CD4-positive, alpha-beta T cell treated with Interleukin-15 for 1 hour (primary cell): ENCODE measurements at regions not wholly inside any gene's neighbourhood (a gene's known extent, or its start where the extent isn't known, plus 50 kb on each side); places are given as distances from the start of the nearest gene placed in this dataset.
"Not testable (repeated sequence)": the region's sequence is repeated elsewhere in the genome, so short reads cannot be mapped to it uniquely, and the experiment has no call there.

Source experiments
- DNase-seq: peaks from one replicate; pipeline ENCODE4 v3.0.0-alpha.2; 2020

GRCh38 chr3:75395580-75396315, 268.4 kb upstream of the FRG2C start:
- no peak for DNase-seq

DNA sequence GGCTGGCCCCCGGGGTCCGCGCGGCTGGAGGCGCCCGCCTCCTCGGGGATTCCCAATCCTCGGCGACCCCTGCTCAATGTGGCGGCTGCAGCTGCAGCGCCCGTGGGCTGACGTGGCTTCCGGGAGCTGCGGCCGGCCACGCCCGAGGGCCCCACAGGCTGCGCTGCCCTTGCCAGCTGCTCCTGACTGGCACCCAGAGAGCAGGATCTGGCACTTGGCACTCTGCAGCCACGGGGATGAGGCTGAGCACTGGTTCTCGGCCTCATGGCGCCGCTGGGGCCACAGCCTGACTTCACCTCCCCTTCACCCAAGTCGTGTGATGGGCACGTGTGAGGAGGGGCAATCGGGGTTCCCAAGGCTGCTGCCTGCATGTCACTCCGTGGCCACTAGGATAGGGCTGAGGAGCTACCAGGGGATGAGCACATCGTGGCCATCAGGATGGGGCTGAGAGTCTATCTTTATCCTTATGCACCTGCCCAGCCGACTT, 267.8 kb upstream of the FRG2C start:
- DNase-seq = no peak

- not testable (repeated sequence) for DNase-seq
These were observed 266.6 kb upstream of the FRG2C start for GRCh38 chr3:75397486-75397885.

DNA sequence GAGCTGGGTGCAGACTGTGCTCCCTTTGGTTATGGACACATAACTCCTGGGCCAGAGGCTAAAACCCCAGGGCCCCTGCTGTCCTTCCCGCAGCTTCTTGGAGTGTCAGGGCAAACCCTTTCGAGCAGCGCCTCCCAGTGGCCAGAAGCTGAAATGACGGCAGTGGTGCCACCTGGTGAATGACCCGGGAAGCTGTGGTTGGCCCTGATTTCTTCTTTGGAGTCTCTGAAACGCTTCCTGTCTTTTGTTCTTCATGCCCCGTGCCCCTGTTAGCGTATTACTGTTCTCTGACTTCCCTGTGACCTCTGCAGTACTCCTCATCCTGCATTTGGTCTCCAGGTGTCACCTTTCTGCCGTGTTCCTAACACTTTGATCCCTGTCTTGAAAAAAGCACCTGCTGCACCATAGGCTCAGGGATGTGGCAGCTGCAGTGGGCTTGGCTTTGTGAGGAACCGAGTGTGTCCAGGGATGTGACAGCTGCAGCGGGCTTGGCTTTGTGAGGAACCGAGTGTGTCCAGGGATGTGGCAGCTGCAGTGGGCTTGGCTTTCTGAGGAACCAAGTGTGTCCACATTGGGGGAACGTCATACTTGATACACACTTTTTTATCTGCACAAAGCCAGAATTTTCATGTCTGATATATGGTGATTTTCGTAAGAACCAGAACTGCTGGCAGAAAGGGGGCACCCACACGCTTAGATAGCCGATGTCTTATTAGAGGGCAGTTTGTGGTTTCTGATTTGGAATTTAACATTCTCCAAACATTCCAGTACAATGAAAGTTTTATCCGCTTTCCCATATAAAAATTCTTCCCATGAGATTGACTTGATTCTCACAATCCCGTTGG, 241.8 kb upstream of the FRG2C start:
- DNase-seq = peak; percentile 43

- not testable (repeated sequence) for DNase-seq
These were observed 238.7 kb upstream of the FRG2C start for GRCh38 chr3:75425379-75425778.

DNA sequence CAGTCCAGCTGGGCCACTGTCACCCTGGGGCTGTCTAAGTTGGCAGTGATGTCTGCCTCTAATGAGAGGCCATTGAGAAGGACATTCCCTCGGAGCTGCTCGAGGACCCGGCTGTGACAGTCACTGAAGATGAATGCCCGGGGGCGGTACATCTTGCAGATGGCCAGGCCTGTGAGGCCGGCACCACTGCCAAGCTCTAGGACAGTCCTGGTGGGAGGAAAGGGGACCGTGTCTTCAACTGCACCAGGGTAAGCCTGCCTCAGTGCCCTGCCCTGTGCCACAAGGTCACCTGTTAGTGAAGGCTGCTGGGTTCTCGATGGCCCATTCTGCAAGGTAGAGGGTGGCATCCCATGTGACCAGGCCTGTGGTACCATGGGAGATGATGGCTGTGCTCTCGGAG, 236.6 kb upstream of the FRG2C start:
- DNase-seq = not testable (repeated sequence)

DNA sequence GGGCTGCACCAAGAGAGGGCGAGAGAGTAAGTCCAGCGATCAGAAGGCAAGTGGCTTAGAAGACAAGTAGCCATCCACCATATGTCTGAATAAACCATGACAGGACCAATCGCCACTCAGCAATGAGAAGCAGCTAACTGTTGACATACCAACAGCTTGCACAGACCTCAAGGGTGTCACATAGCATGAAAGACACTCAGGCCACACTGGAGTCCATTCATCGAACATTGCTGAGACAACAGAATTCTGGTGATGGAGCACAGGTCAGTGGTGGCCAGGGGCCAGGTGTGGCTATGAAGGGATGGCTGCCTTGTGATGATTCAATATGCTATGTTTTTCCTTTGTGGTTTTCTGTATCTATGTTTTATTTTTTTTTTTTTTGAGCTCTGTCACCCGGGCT, 236.2 kb upstream of the FRG2C start:
- not testable (repeated sequence) for DNase-seq

DNA sequence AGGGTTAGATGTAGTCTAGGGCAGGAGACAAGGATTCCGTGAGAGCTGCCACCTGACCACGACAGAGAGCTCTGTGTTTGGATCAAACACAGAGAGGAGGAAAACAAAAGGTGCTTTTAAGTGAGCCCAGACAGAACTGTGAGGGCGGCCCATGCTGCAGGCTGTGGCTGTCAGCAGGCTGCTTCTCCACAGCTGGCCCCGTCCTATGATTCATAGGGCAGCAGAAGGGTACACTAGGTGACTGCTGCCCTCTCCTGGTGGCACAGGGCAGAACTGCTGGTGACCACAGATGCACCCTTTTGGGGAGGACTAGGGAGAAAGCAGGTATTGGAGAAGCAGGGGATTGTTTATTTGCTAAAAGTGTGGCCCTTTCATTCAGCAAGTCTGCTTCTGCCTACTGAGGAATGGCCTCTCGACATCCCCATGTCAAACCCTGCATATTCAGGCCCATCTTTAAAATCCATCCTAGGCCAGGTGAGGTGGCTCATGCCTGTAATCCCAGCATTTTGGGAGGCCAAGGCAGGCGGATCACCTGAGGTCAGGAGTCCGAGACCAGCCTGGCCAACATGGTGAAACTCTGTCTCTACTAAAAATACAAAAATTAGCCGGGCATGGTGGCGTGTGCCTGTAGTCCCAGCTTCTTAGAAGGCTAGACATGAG, 234.4 kb upstream of the FRG2C start:
- peak; percentile 70 for DNase-seq

GRCh38 chr3:75430406-75430805, 233.7 kb upstream of the FRG2C start:
- not testable (repeated sequence) for DNase-seq

- not testable (repeated sequence) for DNase-seq
These were observed 233.0 kb upstream of the FRG2C start for GRCh38 chr3:75431120-75431519.

DNA sequence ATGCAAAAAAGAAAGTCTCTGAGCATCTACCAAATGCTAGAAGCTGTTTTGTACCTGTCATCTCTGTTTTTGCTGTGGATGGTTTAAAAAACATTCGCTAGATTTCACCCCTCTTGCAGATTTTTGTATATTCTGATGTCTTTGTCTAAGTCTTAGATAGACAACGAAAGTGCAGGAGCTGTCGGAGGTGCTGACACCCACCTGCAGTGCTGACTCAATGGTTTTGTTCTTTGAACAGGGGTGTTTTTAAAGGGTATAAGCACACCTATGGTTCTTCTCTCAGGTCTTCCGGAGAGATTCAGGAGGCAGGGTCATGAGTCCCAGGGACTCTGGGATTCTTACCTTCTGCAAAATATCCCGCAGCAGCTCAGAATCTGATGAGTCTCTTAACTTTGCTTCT, 231.7 kb upstream of the FRG2C start:
- not testable (repeated sequence) for DNase-seq

DNA sequence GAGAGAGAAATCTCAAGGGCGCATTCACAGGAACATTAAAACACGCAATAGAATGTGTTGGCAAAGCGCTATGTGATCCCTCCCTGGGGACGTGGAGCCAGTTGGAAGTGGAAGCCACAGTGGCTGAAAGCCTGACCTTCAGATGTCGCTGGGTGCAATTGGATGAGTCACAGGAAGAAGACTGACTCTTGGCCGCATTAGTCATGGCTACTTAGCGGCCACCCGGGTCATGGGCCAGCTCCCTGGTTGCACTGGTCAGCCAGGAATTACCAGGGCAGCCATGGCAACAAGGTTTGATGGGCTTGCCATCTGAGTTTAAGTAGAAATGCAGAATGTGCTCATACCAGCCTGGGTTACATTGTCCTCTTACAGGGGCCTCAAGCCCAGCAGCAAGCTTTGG, 231.2 kb upstream of the FRG2C start:
- peak; percentile 61 for DNase-seq

DNA sequence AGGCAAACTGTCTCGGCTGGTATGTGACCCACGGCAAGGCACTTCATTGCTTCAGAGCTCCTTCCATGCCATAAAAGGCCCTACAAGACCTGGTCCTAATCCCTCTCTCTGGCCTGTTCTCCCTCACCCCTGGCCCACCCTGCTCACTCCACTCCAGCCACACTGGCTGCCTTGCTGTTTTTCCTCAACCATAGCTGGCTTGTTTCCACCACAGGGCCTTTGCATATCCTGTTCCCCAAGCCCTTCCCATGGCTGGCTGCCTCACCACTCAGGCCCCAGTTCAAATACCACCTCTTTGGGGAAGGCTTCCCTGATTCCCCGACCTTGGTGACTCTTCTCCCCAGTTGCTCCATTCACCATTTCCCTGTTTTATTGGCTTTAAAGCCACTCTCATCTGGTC, 230.8 kb upstream of the FRG2C start:
- not testable (repeated sequence) for DNase-seq

DNA sequence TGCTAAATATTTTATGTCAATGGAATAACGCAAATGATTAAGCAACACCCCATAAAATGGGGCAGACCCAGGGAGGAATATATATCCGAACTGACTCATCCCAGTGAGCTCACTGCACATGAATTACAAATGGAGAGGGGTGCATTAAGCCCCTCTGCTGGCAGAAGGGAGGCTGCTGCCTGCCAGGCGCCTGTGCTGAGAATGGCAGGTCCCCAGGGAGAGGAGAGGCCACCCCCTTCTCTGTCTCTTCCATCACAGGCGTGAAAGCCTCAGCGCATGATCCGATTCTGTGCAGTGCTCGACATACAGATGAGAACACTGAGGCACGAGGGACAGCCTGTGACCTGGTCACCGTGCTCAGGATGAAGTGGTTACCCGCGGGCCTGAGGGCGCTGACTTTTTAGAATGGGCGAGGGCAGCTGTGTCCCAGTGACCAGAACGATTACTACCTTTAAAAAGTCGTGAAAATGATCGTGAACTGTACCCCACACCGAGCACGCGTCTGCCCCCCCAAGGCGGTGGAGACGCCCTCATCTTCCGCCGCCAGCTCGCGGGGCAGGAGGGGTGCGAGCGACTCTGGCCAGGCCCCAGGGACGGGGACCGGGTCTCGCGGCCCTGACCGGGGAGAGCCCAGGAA, 229.7 kb upstream of the FRG2C start:
- DNase-seq = peak; percentile 26

DNA sequence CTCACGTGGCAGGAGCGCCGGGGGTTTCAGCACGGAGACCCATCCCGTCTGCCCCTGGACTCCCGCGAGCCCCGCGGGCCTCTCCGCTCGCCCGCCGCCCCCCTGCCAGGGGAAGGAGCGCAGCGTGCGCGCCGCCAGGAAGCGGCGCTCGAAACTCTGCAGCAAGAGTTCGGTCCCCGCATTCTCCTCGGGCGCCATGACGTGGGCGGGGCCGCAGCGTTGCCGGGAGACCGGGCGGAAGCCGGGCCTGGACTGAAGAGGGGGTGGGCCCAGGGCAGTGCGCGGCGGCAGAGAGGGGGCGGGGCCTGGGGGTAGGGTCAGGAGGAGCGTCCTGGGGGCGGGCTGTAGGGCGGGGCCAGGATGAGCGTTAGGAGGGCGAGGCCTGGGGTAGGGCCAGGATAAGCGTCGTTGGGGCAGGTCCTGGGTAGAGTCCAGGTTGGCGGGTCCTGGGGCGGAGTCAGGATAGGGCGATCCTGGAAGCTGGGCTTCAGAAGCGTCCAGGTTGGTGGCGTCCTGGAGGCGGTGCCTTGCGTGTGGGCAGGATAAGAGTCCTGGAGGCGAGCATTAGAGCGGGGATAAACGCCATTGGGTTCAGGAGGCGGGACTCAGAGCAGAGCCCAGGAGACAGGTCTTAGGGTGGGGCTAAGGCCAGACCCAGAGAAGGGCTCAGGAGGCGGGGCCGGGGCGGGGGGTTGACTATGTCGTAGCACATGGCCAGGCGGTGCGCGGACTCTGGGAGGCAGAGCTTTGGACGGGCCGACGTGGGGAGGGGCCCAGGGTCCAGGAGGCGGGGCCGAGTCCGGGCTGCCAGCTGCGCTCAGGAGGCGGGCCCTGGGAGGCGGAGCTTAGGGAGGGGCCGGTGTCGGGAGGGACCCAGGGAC, 229.0 kb upstream of the FRG2C start:
- DNase-seq = peak; percentile 97

DNA sequence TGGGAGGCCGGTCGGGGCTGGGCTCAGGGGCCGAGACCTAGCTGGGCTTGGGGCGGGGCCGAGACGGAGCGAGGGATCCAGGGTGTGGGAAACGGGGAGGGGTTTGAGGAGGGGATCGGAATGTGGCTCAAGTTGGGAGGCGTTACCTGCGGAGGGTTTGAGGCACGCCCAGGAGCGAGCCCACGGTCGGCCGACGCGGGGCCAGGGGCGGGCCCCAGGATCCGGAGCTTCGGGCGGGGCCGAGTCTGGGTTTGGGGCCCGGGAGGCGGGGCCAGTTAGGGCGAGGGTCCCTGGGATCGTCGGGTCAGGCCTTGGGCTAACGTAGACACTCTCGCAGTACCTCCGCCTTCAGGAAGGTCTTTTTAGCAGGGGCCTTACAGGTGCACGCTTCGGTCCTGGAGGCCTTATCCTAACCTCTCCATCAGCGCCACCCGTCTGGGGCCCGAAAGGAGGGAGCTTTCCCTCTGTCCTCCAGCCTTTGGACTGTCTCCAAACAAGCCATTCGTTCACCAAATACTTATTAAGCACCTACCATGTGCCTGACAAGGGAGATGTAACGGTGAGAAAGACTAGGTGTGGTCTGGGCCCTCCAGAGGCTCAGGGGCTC, 228.2 kb upstream of the FRG2C start:
- not testable (repeated sequence) for DNase-seq

DNA sequence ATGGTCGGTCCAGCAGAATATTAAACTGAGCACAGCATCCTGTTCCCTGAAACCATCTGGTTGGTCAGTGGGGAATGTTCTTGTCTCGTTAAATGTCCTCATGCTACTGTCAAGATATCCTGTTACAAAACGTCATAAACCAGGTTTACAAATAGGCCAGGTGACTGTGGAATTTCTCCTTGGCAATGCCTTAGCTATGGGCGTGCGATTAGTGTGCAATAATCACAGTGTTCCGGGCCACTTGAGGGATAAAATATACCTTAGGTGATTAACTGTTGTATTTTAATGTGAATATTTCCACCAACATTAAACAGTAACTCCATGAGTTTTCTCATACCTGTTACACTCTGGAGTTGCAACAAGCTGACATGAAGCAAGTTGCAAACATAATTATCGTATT, 223.1 kb upstream of the FRG2C start:
- not testable (repeated sequence) for DNase-seq

GRCh38 chr3:75444634-75445033, 219.5 kb upstream of the FRG2C start:
- not testable (repeated sequence) for DNase-seq

GRCh38 chr3:75445234-75445633, 218.9 kb upstream of the FRG2C start:
- not testable (repeated sequence) for DNase-seq

DNA sequence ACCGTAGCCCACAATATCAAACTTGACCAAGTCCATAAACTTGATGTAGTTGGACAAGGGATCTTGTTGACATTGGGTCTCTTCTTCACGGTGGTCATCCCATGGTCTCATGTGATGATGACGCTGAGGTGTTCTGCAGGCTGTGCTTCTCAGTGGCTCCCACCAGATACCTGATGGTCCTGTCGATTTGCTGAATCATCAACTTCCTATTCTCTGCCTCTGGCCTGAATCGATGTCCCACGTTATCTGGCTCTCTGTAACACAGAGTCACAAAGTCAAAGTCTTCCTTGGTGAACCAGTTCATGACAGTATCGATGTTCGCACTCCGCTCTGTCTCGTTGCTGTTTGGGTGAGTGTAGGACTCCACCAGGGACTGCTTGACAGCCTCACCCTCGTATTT, 217.2 kb upstream of the FRG2C start:
- DNase-seq = not testable (repeated sequence)

- DNase-seq = not testable (repeated sequence)
These were observed 210.8 kb upstream of the FRG2C start for GRCh38 chr3:75453328-75453727.
